CD1c-positive myeloid dendritic cell (primary cell): ENCODE measurements at regions not wholly inside any gene's neighbourhood (a gene's known extent, or its start where the extent isn't known, plus 50 kb on each side); places are given as distances from the start of the nearest gene placed in this dataset.
A peak's percentile ranks its signal among the peaks of the same experiment; 100 is the strongest.
"Not testable (repeated sequence)": the region's sequence is repeated elsewhere in the genome, so short reads cannot be mapped to it uniquely, and the experiment has no call there.

ENCODE experiments used
- DNase-seq: peaks from one replicate; pipeline ENCODE4 v3.0.0-alpha.2; 2016; ENCODE audit errors: extremely low spot score

- not testable (repeated sequence) for DNase-seq
Observed at GRCh38 chr21:9572782-9573181, 948.6 kb upstream of the TPTE start.

- not testable (repeated sequence) for DNase-seq
Observed at GRCh38 chr21:9573528-9573927, 947.9 kb upstream of the TPTE start.

GRCh38 chr21:9579275-9579674 lies 942.1 kb upstream of the TPTE start:
- not testable (repeated sequence) for DNase-seq

- DNase-seq = not testable (repeated sequence)
Observed at GRCh38 chr21:9587941-9588340, 933.4 kb upstream of the TPTE start.

- DNase-seq = not testable (repeated sequence)
Observed at GRCh38 chr21:9592591-9592990, 928.8 kb upstream of the TPTE start.

- DNase-seq = not testable (repeated sequence)
Observed at GRCh38 chr21:9593646-9594045, 927.7 kb upstream of the TPTE start.

- DNase-seq = not testable (repeated sequence)
Observed at GRCh38 chr21:9614011-9614410, 907.4 kb upstream of the TPTE start.

GRCh38 chr21:9621121-9621793 lies 900.1 kb upstream of the TPTE start:
- DNase-seq = not testable (repeated sequence)

GRCh38 chr21:9628051-9628450 lies 893.3 kb upstream of the TPTE start:
- not testable (repeated sequence) for DNase-seq

- peak; percentile 0 for DNase-seq
Observed at GRCh38 chr21:9647409-9647808, 874.0 kb upstream of the TPTE start.

- peak; percentile 0 for DNase-seq
Observed at GRCh38 chr21:9648331-9648730, 873.1 kb upstream of the TPTE start.

GRCh38 chr21:9648947-9649720 lies 872.2 kb upstream of the TPTE start:
- DNase-seq = peak; percentile 0

- DNase-seq = not testable (repeated sequence)
Observed at GRCh38 chr21:9652819-9653218, 868.6 kb upstream of the TPTE start.

GRCh38 chr21:9655221-9655620 lies 866.2 kb upstream of the TPTE start:
- not testable (repeated sequence) for DNase-seq

- DNase-seq = peak; percentile 0
Observed at GRCh38 chr21:9656455-9656854, 864.9 kb upstream of the TPTE start.

GRCh38 chr21:9657779-9658178 lies 863.6 kb upstream of the TPTE start:
- peak; percentile 1 for DNase-seq

- not testable (repeated sequence) for DNase-seq
Observed at GRCh38 chr21:9659877-9660276, 861.5 kb upstream of the TPTE start.

- DNase-seq = not testable (repeated sequence)
Observed at GRCh38 chr21:9663914-9664729, 857.3 kb upstream of the TPTE start.

- not testable (repeated sequence) for DNase-seq
Observed at GRCh38 chr21:9675811-9676210, 845.6 kb upstream of the TPTE start.

- not testable (repeated sequence) for DNase-seq
Observed at GRCh38 chr21:9679029-9679428, 842.4 kb upstream of the TPTE start.

GRCh38 chr21:9688945-9689344 lies 832.4 kb upstream of the TPTE start:
- DNase-seq = not testable (repeated sequence)

GRCh38 chr21:9690981-9691380 lies 830.4 kb upstream of the TPTE start:
- not testable (repeated sequence) for DNase-seq
